Glutamatergic neuron (in vitro differentiated cells): ENCODE measurements at regions not wholly inside any gene's neighbourhood (a gene's known extent, or its start where the extent isn't known, plus 50 kb on each side); places are given as distances from the start of the nearest gene placed in this dataset.

Experiments used
- DNase-seq: peaks from one replicate; pipeline ENCODE4 v3.0.0; 2022
- H3K27ac Mint-ChIP-seq: one replicate; pipeline ENCODE4 v1.8.0; 2020; ENCODE audit warnings: mild to moderate bottlenecking, mixed read lengths, inconsistent platforms; ENCODE audit not compliant: unreplicated experiment
- H3K27me3 Mint-ChIP-seq: one replicate; pipeline ENCODE4 v1.8.0; 2020; ENCODE audit warnings: mild to moderate bottlenecking, moderate library complexity, mixed read lengths, inconsistent platforms; ENCODE audit not compliant: unreplicated experiment
- H3K36me3 Mint-ChIP-seq: one replicate; pipeline ENCODE4 v1.8.0; 2020; ENCODE audit warnings: mild to moderate bottlenecking, mixed read lengths, inconsistent platforms; ENCODE audit not compliant: unreplicated experiment
- H3K4me1 Mint-ChIP-seq: one replicate; pipeline ENCODE4 v1.8.0; 2020; ENCODE audit warnings: mild to moderate bottlenecking, low read depth, mixed read lengths, inconsistent platforms; ENCODE audit not compliant: unreplicated experiment
- H3K4me3 Mint-ChIP-seq: one replicate; pipeline ENCODE4 v1.8.0; 2020; ENCODE audit warnings: mild to moderate bottlenecking, mixed read lengths, inconsistent platforms; ENCODE audit not compliant: unreplicated experiment
- H3K9me3 Mint-ChIP-seq: one replicate; pipeline ENCODE4 v1.8.0; 2020; ENCODE audit warnings: mild to moderate bottlenecking, moderate library complexity, mixed read lengths, inconsistent platforms; ENCODE audit not compliant: unreplicated experiment
- CTCF ChIP-seq: fragments of 200-600 bp; sonication (generic); IDR thresholded peaks from one replicate; pipeline ENCODE4 v1.5.0; 2021; ENCODE audit not compliant: partially characterized antibody, unreplicated experiment

GRCh38 chr11:111047374-111047773 lies 198.2 kb upstream of the POU2AF2 start:
- Mint-ChIP-seq H3K4me1 (no peaks in the 10 kb centered on the region), H3K36me3 (no peaks in the 10 kb centered on the region), H3K27ac (no peak overlapping the region), H3K27me3 (no peaks in the 10 kb centered on the region), H3K4me3 (no peak overlapping the region), H3K9me3 (peaks cover 3% of the 10 kb centered on the region)
- TF ChIP-seq CTCF: no peak
- no peak for DNase-seq

GRCh38 chr11:111046291-111046690 lies 199.2 kb upstream of the POU2AF2 start:
- H3K27me3 Mint-ChIP-seq: no peaks in the 10 kb centered on the region
- TF ChIP-seq CTCF: no peak
- no peaks in the 10 kb centered on the region for H3K36me3 Mint-ChIP-seq
- H3K27ac Mint-ChIP-seq: no peak overlapping the region
- H3K4me3 Mint-ChIP-seq: no peak overlapping the region
- peaks cover 3% of the 10 kb centered on the region for H3K9me3 Mint-ChIP-seq
- no peak for DNase-seq
- no peaks in the 10 kb centered on the region for H3K4me1 Mint-ChIP-seq

- Mint-ChIP-seq H3K27ac (no peak overlapping the region), H3K36me3 (no peaks in the 10 kb centered on the region), H3K4me1 (no peaks in the 10 kb centered on the region), H3K27me3 (no peaks in the 10 kb centered on the region), H3K4me3 (no peak overlapping the region), H3K9me3 (peaks cover 3% of the 10 kb centered on the region)
- no peak for DNase-seq
- TF ChIP-seq CTCF: no peak
These were observed 199.7 kb upstream of the POU2AF2 start for GRCh38 chr11:111045874-111046273.

- Mint-ChIP-seq H3K27me3 (no peaks in the 10 kb centered on the region), H3K27ac (no peak overlapping the region), H3K4me3 (no peak overlapping the region), H3K4me1 (no peaks in the 10 kb centered on the region), H3K36me3 (no peaks in the 10 kb centered on the region), H3K9me3 (peaks cover 3% of the 10 kb centered on the region)
- no peak for DNase-seq
- no peak for TF ChIP-seq CTCF
These were observed 200.1 kb upstream of the POU2AF2 start for GRCh38 chr11:111045407-111045803.

GRCh38 chr11:111044751-111045406 lies 200.6 kb upstream of the POU2AF2 start:
- H3K27ac Mint-ChIP-seq: no peak overlapping the region
- no peak for TF ChIP-seq CTCF
- H3K4me1 Mint-ChIP-seq: no peaks in the 10 kb centered on the region
- H3K9me3 Mint-ChIP-seq: peaks cover 3% of the 10 kb centered on the region
- H3K36me3 Mint-ChIP-seq: no peaks in the 10 kb centered on the region
- no peak overlapping the region for H3K4me3 Mint-ChIP-seq
- no peak for DNase-seq
- no peaks in the 10 kb centered on the region for H3K27me3 Mint-ChIP-seq
